Omental fat pad (tissue), 3 donors: ENCODE measurements at regions not wholly inside any gene's neighbourhood (a gene's known extent, or its start where the extent isn't known, plus 50 kb on each side); places are given as distances from the start of the nearest gene placed in this dataset.

ENCODE experiments used
- ATAC-seq: fragments of 150-250 bp; one replicate; pipeline ENCODE4 v1.9.1; 2016; ENCODE audit warnings: mild to moderate bottlenecking, moderate library complexity; ENCODE audit not compliant: low FRiP score
- DNase-seq: peaks from one replicate; pipeline ENCODE4 v3.0.0-alpha.2; 2019; ENCODE audit warnings: low spot score
- TF ChIP-seq, protein P1 (sequence below), 3 donors: fragments of 450-650 bp; IDR thresholded peaks; one replicate each; pipeline ENCODE4 v1.5.1; 2016 to 2017; ENCODE audit warnings: antibody characterized with exemption in 3 of 3, mild to moderate bottlenecking in 3 of 3, moderate library complexity in 2 of 3

DNA sequence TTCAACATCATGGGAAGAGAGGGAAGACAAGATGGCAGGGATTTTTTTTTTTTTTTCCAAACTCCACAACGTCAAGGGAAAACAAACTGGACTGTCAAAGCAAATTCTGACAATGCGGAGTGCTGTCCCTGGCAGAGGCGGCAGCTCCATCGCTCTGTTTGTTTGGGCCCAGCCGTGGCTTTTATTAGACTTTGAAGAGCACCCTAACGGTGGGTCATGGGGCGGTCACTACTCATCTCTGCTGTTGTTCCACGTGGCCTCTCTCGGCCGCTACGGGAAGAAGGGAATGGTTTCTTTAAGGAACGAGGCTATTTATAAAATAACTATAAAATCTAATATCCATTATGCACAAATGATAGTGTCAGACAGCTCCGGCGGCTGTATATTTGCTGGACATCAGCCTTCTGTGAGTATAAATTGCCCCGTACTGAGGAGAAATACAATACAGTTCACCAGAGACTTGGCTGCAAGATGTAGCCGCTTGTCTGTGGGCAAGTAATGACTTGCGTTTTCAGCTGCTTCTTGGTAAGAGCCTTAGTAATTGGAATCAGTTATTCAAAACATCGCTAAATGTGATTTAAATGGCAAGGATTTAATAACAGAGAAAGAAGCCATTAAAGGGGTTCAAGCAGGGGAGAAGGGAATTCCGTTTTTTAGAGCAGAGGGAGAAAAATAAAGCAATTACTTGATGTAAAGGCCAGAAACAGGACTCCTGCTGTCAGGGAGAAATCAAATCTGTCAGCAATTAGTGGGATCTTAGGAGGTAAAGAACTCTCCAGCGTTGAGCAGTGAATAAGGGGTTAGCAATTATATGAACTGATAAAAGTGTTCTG is 61.7 kb upstream of the RAB11FIP2 start:
- DNase-seq, result no peak
- TF ChIP-seq, protein P1, sequence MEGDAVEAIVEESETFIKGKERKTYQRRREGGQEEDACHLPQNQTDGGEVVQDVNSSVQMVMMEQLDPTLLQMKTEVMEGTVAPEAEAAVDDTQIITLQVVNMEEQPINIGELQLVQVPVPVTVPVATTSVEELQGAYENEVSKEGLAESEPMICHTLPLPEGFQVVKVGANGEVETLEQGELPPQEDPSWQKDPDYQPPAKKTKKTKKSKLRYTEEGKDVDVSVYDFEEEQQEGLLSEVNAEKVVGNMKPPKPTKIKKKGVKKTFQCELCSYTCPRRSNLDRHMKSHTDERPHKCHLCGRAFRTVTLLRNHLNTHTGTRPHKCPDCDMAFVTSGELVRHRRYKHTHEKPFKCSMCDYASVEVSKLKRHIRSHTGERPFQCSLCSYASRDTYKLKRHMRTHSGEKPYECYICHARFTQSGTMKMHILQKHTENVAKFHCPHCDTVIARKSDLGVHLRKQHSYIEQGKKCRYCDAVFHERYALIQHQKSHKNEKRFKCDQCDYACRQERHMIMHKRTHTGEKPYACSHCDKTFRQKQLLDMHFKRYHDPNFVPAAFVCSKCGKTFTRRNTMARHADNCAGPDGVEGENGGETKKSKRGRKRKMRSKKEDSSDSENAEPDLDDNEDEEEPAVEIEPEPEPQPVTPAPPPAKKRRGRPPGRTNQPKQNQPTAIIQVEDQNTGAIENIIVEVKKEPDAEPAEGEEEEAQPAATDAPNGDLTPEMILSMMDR (IDR thresholded peaks at IDR 0.05), result no peak
- no peak for ATAC-seq

DNA sequence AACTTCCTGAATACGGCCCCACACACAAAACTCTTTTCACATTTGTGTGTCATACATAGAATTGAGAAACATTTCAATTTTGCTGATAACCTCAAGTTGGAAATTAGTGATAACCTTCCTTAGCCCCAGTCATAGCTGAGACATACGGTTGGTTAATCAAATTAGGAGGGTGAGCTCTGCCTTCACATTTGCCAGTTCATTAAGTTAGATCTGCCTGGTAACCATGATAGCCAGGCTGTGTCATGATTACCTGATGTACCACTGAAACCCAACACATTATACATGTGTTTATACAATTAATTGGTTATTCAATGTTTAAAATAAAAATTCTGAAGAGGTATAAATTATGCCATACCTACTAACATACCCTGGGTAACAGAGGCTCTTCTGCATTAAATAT is 60.8 kb upstream of the RAB11FIP2 start:
- TF ChIP-seq, protein P1 (IDR thresholded peaks at IDR 0.05), result no peak
- ATAC-seq, result no peak
- DNase-seq, result no peak

DNA sequence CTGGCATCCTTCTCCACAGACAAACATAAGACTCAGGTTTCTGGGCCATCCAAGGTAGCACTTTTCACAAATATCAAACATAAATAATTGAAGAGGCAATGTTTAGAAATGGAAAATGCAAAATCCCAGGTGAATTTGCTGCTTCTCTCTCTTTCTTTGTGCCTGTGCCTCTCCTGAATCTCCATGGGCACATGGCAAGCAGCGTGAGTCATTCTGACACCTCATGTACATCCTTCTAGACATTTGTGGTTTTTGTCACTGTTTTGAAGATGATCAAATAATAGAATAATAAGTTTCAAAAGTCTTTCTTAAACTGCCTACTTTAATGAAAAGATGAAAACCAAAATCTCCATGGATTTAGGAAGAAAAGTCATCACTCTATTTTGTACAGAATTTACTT is 60.3 kb upstream of the RAB11FIP2 start:
- DNase-seq, result no peak
- ATAC-seq, result no peak
- TF ChIP-seq, protein P1 (IDR thresholded peaks at IDR 0.05), result no peak

DNA sequence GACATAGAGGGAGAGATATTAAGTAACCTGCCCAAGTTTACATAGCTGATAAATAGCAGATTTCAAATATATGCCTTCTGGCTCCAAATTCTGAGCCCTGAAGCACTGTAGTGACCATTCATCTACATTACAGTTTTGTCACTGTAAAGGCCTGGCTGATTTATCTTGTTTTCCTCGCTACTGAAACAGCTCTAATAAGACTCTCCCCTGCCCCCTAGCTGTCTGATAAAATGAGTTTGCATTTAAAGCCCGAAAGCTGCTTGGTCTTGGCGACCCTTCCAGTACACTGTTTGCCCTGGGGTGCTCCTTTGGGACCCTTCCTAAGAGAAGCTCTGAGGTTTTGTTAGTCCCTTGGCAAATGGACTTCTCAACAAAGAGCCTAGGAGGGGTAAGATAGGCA is 59.7 kb upstream of the RAB11FIP2 start:
- TF ChIP-seq, protein P1 (IDR thresholded peaks at IDR 0.05), result no peak
- ATAC-seq (no peak), DNase-seq (no peak)

DNA sequence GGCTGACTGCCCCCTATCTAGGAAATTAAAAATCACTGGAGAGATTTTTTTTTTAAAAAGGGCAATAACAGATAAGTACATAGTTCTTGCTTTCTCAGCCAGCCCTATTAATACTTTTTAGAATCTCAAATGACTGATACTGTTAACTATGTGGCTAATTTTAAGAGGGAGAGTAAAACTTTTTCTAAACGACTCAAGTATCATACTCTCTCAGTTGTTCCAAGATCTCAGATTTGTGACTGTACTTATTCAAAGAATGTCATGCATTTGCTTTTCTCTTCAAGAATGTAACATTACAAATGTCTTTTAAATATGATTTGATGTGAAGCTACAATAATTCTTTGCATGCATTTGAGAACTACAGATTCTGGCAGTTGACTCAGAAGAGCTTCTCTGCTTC is 55.4 kb upstream of the RAB11FIP2 start:
- TF ChIP-seq, protein P1 (IDR thresholded peaks at IDR 0.05), result no peak
- DNase-seq (no peak), ATAC-seq (no peak)

DNA sequence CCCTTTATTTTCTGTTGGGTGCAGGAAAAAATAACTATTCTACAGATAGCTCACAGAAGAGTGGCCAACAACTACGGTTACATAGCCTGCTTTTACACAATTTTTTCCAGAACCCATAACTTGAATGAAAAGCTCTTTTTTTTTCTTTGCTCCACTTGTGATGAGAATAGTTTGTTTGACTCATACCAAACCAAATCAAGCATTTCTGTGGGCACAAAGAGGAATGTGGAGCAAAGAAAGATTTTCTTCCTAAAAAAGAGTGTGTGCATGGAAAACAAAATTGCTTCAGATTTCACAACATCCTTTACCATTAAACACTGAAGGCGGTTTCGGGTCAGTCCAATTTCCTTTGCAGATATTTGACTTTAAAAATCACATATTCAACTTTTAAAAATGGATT is 54.8 kb upstream of the RAB11FIP2 start:
- no peak for DNase-seq
- no peak for ATAC-seq
- TF ChIP-seq, protein P1 (IDR thresholded peaks at IDR 0.05), result no peak
